ENCODE measurements at regions not wholly inside any gene's neighbourhood (a gene's known extent, or its start where the extent isn't known, plus 50 kb on each side); places are given as distances from the start of the nearest gene placed in this dataset.

GRCh38 chr6:148222846-148223245 lies 119.8 kb upstream of the SASH1 start:
- no peak for DNase-seq

DNA sequence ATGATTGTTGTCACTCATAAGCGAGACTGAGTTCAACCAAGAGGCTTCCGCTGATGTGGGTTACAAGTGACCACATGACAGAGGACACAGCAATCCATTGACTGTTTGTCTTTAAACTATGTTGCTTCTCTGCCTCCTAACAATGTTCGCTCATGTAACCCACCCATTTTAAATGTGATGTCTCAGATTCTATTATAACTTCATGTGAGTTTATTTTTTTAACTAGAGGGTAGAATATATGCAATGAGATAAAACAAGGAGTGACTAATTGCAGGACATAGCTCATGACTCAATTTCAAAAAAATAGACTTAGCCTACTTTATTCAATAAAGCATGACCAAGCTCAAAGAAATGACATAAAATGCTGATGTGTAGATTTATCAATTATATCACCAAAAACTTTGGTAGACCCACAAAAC lies 119.2 kb upstream of the SASH1 start:
- DNase-seq: no peak

- DNase-seq: no peak
Measured at GRCh38 chr6:148225871-148226270, 116.8 kb upstream of the SASH1 start.

DNA sequence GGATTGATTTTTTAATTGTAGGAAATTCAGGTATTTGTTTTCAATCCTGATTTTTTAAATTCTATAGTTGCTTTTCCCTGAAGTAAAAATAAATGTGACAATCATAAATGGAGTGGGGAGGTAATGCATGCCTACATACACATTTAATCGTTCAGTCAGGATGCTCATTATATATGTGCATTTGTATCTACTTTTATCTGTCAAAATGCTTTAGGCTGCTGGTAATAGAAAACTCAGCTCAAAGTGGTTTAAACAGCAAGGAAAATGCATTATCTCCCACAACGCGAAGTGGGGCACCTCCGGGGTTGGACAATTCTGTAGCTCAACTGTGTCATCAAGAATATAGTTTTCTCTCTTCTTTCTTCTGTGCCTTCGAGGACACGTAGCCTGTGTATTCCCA lies 116.4 kb upstream of the SASH1 start:
- no peak for DNase-seq

- DNase-seq: no peak
Measured at GRCh38 chr6:148231572-148231971, 111.1 kb upstream of the SASH1 start.

GRCh38 chr6:148235446-148235845 lies 107.2 kb upstream of the SASH1 start:
- no peak for DNase-seq

GRCh38 chr6:148238713-148239112 lies 103.9 kb upstream of the SASH1 start:
- DNase-seq: no peak

DNA sequence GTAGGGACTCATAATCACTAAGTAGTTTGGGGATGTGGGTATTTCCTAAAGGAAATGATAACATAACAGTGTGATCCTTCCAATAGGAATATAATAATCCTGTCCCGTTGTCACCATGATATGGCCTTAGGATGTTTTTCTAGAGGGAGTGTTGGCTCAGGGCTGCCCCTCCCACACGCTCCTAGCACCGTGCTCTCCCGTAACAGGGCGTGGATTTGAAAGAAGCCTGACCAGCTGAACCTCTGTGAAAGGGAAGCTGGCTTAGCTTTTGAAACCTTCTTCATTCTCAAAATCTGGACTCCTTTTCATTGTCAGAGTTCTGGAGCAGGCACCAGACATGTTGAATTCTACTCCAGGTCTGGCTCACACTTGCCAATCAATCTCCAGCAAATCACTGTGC lies 103.4 kb upstream of the SASH1 start:
- no peak for DNase-seq

GRCh38 chr6:148239801-148240460 lies 102.7 kb upstream of the SASH1 start:
- no peak for DNase-seq

GRCh38 chr6:148240461-148240840 lies 102.2 kb upstream of the SASH1 start:
- no peak for DNase-seq

GRCh38 chr6:148240861-148241477 lies 101.7 kb upstream of the SASH1 start:
- DNase-seq: no peak

- no peak for DNase-seq
Measured at GRCh38 chr6:148242180-148242579, 100.5 kb upstream of the SASH1 start.

GRCh38 chr6:148244217-148244935 lies 98.3 kb upstream of the SASH1 start:
- DNase-seq: no peak

DNA sequence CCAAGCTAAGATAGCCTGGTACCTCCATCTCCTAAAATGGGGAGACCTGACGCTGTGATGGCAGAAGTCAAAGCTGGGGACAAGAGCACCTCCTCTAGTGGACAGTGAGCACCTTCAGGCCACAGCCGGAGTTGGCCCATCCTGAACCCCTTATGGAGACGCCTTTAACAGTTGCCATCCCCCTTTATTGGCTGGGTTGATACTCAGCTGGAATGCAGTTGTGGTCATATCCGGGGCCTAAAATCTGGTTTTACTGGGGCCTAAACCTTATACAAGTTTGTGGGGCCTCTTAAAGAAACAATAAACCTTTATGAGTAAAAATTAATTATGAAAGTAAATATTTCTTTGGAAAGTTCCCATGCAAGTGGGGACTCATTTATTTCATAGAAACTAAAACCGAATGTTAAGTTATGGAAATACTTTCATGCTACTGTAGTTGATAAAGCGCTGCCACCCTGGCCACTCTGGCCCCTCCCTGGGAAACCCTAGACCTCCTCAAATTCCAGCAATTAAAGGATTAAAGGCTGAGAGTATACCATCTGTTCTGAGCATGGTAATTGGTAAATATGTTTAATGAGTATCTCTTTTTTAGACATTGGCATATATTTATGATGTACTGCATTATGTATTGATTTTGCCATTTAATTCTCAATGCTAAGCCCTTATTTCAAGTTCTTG lies 95.1 kb upstream of the SASH1 start:
- DNase-seq: no peak

DNA sequence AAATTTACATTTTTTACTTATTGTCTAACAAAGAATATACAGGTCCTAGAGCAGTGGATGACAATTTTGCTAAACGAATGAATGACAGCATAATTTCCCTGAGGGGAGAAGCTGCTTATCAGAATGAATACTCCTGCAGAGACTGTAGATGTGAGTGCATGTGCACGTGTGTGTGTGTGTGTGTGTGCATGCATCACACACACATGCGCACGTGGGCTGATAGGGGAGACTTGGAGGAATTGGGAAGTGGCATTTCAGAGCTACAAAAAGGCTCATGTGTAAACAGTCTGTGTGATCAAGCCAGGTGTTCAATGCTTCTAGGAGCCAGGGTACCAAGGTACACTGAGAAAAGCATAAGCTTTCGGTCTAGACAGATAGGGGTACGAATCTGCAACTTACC lies 93.5 kb upstream of the SASH1 start:
- no peak for DNase-seq

- DNase-seq: no peak
Measured at GRCh38 chr6:148249679-148250375, 92.8 kb upstream of the SASH1 start.

- DNase-seq: no peak
Measured at GRCh38 chr6:148250975-148251685, 91.5 kb upstream of the SASH1 start.

DNA sequence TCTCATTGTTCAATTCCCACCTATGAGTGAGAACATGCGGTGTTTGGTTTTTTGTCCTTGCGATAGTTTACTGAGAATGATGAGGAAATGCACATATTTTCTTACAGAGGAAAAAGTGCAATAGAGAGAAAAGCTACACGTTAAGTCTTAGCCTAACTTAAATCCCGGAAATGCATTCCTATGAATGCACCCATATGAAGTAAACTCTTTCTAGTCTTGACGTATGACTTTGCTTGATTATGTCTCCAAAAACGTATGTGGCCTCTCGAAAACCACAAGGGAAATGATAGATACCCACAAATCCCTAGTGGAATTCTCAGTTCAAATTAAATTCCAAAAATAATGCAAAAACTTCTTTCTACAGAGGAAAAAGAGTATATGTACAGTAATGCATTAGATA lies 90.7 kb upstream of the SASH1 start:
- DNase-seq: no peak

GRCh38 chr6:148257810-148258209 lies 84.8 kb upstream of the SASH1 start:
- no peak for DNase-seq

DNA sequence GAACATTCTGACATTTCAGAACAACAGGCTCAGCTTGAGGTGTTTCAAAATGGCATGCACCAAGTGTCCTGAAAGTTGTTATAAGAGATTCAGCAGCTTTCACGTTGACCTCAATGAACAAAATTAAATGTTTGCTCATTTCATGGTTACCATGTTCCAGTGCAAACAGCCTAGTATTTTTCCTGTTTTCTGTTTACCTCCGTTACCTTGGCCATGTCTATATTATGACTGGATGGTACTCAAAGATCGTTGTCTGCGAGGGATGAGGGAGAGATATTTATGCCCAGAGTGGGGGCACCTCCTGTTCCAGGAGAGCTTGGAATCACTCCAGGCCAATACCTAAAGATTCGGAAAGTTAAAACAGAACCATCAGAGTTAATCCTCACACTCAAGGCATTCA lies 83.8 kb upstream of the SASH1 start:
- DNase-seq: no peak

DNA sequence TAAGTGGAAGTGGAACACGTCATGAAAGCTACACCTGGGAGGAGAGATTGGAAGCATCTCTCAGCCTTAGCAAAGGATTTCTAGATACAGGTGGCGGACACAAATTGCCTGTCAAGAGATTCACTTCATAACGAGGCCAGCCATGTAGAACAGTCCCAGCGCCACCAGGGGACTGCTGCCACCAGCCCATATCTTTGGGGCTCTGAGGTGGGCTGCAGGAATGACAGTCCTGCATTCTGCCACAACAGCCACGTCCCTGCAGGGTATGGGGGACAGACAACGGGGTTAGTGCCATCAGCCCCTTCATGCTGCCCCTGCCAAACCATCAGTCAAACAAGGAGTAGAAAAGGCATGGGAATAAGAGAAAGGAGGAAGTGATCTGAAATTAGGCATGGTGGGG lies 81.2 kb upstream of the SASH1 start:
- no peak for DNase-seq

- no peak for DNase-seq
Measured at GRCh38 chr6:148263010-148263409, 79.6 kb upstream of the SASH1 start.

GRCh38 chr6:148263961-148264360 lies 78.7 kb upstream of the SASH1 start:
- no peak for DNase-seq

Data from activated gamma-delta T cell treated with Interleukin-2 at 50 U/mL for 16 hours (primary cell).